ENCODE measurements at regions not wholly inside any gene's neighbourhood (a gene's known extent, or its start where the extent isn't known, plus 50 kb on each side); places are given as distances from the start of the nearest gene placed in this dataset.

DNA sequence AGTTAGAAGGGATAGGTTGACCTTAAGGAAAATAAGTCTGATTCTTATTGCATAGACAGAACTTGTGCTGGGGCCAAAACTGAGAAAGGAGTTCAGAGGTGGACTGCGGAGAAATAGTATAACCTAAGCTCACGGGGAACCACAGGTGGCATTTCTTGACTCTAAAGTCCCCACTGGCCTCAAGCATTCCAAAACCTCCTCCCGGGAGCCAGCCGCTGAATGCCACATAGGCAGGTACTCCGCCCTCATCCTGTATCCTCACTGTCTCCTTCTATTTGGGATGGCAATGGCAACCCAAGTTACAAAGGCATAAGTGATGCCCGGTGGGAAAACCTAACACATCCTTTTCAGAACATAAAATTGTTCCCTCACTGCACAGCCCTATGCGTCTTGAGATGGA is 173.0 kb downstream of the SP3 start:
- TF ChIP-seq POLR2AphosphoS5 (IDR thresholded peaks at IDR 0.05): no peak
- TF ChIP-seq, protein P1, sequence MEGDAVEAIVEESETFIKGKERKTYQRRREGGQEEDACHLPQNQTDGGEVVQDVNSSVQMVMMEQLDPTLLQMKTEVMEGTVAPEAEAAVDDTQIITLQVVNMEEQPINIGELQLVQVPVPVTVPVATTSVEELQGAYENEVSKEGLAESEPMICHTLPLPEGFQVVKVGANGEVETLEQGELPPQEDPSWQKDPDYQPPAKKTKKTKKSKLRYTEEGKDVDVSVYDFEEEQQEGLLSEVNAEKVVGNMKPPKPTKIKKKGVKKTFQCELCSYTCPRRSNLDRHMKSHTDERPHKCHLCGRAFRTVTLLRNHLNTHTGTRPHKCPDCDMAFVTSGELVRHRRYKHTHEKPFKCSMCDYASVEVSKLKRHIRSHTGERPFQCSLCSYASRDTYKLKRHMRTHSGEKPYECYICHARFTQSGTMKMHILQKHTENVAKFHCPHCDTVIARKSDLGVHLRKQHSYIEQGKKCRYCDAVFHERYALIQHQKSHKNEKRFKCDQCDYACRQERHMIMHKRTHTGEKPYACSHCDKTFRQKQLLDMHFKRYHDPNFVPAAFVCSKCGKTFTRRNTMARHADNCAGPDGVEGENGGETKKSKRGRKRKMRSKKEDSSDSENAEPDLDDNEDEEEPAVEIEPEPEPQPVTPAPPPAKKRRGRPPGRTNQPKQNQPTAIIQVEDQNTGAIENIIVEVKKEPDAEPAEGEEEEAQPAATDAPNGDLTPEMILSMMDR (IDR thresholded peaks at IDR 0.05): no peak
- TF ChIP-seq EP300 (IDR thresholded peaks at IDR 0.05; ENCODE audit: low read depth): no peak
- no peak for TF ChIP-seq POLR2A (IDR thresholded peaks at IDR 0.05)

Measured in transverse colon (tissue), 4 donors.